ENCODE measurements at regions not wholly inside any gene's neighbourhood (a gene's known extent, or its start where the extent isn't known, plus 50 kb on each side); places are given as distances from the start of the nearest gene placed in this dataset.

DNA sequence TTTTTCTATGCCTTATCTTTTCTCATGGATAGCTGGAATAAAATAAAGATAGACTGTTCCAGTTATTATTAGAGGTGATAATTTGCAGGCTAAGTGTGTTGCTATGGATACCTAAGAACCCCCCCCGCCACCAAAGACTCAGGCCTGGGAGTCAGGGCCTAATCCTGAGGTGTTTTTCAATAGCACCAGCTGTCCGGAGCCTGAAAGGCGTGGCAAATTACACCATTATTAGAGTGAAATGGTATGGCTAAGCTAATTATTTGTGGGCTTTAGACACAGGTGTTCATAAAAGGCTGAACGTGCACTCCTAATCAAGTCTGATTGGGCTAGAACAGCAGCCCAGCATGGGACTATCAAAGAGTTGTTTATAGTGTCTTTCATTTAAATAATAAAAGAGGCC, 293.2 kb upstream of the DCC start:
- intact Hi-C loops (cut with micrococcal nuclease): no loop called here
- ChIA-PET POLR2A (ENCODE audit: partially characterized antibody) (no interaction called here), CTCF (ENCODE audit: partially characterized antibody) (no interaction called here)
- Mint-ChIP-seq H3K9me3 (peaks cover 0 to 5% (median 1%) of the 10 kb centered on the region in 8 donors), H3K4me1 (no peaks in the 10 kb centered on the region), H3K4me3 (no peak overlapping the region), H3K27ac (no peak overlapping the region), H3K36me3 (no peaks in the 10 kb centered on the region), H3K27me3 (no peaks in the 10 kb centered on the region)
- Histone ChIP-seq H3K27me3 (ENCODE audit: insufficient read depth, low read length) (no peaks in the 10 kb centered on the region), H3K36me3 (ENCODE audit: insufficient read depth, low read length) (no peaks in the 10 kb centered on the region), H3K9me3 (ENCODE audit: control insufficient read depth in 1 of 2, low read length in 2 of 2) (no peaks in the 10 kb centered on the region), H3K4me3 (ENCODE audit: low read length in 2 of 2) (no peak overlapping the region), H3K27ac (ENCODE audit: low read depth, low read length) (no peak overlapping the region), H3K4me1 (ENCODE audit: insufficient read depth, low read length) (no peaks in the 10 kb centered on the region)
- DNase-seq: no peak

DNA sequence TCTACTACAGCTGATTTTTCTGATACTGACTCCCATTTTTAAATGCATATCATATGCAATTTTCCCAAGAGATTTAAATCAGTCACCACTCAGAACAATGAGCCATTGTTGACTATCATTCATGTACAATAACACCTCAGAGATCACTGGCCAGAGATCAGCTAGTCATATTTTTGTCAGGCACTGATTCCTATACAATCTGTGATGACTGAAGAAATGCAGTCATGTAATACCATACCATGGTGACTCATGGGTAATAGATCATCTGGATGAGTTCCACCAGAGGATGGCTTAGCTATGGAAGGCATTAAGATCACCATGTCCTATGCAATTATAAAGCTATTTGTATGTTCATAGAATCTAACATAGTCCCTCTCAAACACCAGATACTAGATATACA, 285.7 kb upstream of the DCC start:
- Histone ChIP-seq H3K36me3 (ENCODE audit: insufficient read depth, low read length) (no peaks in the 10 kb centered on the region), H3K27me3 (ENCODE audit: insufficient read depth, low read length) (no peaks in the 10 kb centered on the region), H3K9me3 (ENCODE audit: control insufficient read depth in 1 of 2, low read length in 2 of 2) (no peaks in the 10 kb centered on the region), H3K4me3 (ENCODE audit: low read length in 2 of 2) (no peak overlapping the region), H3K27ac (ENCODE audit: low read depth, low read length) (no peak overlapping the region), H3K4me1 (ENCODE audit: insufficient read depth, low read length) (no peaks in the 10 kb centered on the region)
- intact Hi-C loops (cut with micrococcal nuclease): no loop called here
- H3K9me3 Mint-ChIP-seq: peaks cover under 1 to 15% (median 5%) of the 10 kb centered on the region in 8 donors
- no peaks in the 10 kb centered on the region for H3K27me3 Mint-ChIP-seq
- no peak for DNase-seq
- H3K27ac Mint-ChIP-seq: no peak overlapping the region
- ChIA-PET CTCF (ENCODE audit: partially characterized antibody) (no interaction called here), POLR2A (ENCODE audit: partially characterized antibody) (no interaction called here)
- H3K36me3 Mint-ChIP-seq: no peaks in the 10 kb centered on the region
- no peak overlapping the region for H3K4me3 Mint-ChIP-seq
- H3K4me1 Mint-ChIP-seq: no peaks in the 10 kb centered on the region

DNA sequence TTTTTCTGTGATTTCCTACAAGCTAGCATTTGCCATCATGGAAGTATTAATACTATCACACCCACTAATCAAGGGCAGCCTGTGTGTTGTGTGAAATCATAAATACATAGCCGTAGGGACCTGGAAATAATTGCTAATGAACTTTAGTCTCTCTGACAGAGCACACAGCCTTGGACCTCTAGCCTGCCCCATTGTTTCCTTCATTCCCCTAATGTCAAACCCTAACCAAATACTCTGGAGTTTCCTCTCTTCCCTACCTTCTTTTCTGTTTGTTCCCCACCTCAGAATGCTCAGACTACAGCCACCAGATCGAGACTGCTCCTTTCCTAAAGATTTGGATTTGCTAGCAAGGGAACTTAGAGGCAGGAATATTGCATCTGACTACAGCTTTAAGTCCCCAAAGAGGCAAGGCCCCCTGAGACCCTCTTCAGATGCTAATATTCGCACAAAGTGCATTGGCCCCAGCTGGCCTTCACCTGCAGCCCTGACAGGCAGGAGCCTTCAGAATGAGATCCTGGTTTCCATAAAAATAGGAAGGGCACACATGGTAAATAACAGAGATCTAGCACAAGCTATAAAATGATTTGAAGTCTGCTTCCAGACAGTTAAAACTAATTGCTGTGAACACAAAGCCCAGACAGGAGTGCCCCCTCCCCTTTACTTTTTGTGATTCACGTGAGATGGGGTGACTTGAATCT, 279.2 kb upstream of the DCC start:
- H3K27ac ChIP-seq (ENCODE audit: low read depth, low read length): no peak overlapping the region
- ChIA-PET CTCF (ENCODE audit: partially characterized antibody) (no interaction called here), POLR2A (ENCODE audit: partially characterized antibody) (no interaction called here)
- Mint-ChIP-seq H3K27me3 (no peaks in the 10 kb centered on the region), H3K4me3 (no peak overlapping the region), H3K4me1 (no peaks in the 10 kb centered on the region), H3K36me3 (no peaks in the 10 kb centered on the region), H3K27ac (no peak overlapping the region), H3K9me3 (peaks cover 0 to 16% (median 9%) of the 10 kb centered on the region in 8 donors)
- no peak for DNase-seq
- intact Hi-C loops (cut with micrococcal nuclease): no loop called here
- H3K4me3 ChIP-seq (ENCODE audit: low read length in 2 of 2): no peak overlapping the region
- no peaks in the 10 kb centered on the region for H3K9me3 ChIP-seq (ENCODE audit: control insufficient read depth in 1 of 2, low read length in 2 of 2)
- H3K36me3 ChIP-seq (ENCODE audit: insufficient read depth, low read length): no peaks in the 10 kb centered on the region
- no peaks in the 10 kb centered on the region for H3K27me3 ChIP-seq (ENCODE audit: insufficient read depth, low read length)
- H3K4me1 ChIP-seq (ENCODE audit: insufficient read depth, low read length): no peaks in the 10 kb centered on the region

DNA sequence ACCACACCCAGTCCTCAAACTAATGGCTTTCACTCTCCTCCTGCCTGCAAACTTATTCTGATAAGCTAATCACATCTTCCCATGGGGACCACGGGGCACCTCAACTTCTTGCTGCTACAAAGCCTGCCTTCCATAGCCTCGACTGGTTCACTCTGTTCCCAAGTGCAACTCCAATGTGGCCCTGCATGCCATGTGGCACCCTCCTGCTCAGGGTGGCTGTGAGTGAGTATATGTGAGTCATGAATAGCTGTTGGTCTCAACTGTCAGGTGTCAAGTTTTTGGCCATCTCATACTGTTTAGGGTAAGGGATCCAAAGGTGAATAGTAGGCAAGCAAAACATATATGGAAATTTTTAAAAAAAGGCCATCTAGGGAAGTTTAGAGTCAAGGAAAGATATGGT, 276.1 kb upstream of the DCC start:
- no peak overlapping the region for H3K27ac Mint-ChIP-seq
- CTCF ChIA-PET (ENCODE audit: partially characterized antibody): no interaction called here
- H3K36me3 ChIP-seq (ENCODE audit: insufficient read depth, low read length): no peaks in the 10 kb centered on the region
- intact Hi-C loops (cut with micrococcal nuclease): no loop called here
- H3K9me3 Mint-ChIP-seq: peaks cover 0 to 29% (median 15%) of the 10 kb centered on the region in 8 donors
- H3K36me3 Mint-ChIP-seq: no peaks in the 10 kb centered on the region
- H3K27me3 Mint-ChIP-seq: no peaks in the 10 kb centered on the region
- no peak for DNase-seq
- H3K4me3 Mint-ChIP-seq: no peak overlapping the region
- H3K27me3 ChIP-seq (ENCODE audit: insufficient read depth, low read length): no peaks in the 10 kb centered on the region
- no peaks in the 10 kb centered on the region for H3K9me3 ChIP-seq (ENCODE audit: control insufficient read depth in 1 of 2, low read length in 2 of 2)
- no peaks in the 10 kb centered on the region for H3K4me1 ChIP-seq (ENCODE audit: insufficient read depth, low read length)
- POLR2A ChIA-PET (ENCODE audit: partially characterized antibody): no interaction called here
- no peak overlapping the region for H3K4me3 ChIP-seq (ENCODE audit: low read length in 2 of 2)
- H3K4me1 Mint-ChIP-seq: no peaks in the 10 kb centered on the region
- H3K27ac ChIP-seq (ENCODE audit: low read depth, low read length): no peak overlapping the region

DNA sequence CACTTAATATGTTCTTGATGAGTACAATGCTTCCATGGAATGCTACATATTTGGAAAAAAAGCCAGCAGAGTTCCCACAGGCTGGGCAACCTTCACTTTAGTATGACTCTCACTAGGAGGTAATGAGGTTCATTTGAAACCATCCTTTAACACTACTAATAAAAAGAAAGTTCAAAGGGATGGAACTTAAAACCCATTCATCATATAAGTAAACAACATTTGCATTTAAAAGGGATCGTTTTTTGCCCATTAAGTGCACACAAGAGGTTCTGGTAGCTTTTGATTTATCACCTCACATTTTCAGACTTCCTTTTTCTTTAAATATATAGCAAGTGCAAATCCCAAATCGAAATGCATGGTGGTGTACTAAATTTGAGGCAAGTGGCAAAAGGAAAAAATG, 270.8 kb upstream of the DCC start:
- H3K4me1 Mint-ChIP-seq: no peaks in the 10 kb centered on the region
- no peak overlapping the region for H3K4me3 Mint-ChIP-seq
- no peaks in the 10 kb centered on the region for H3K36me3 Mint-ChIP-seq
- H3K27ac ChIP-seq (ENCODE audit: low read depth, low read length): no peak overlapping the region
- ChIA-PET POLR2A (ENCODE audit: partially characterized antibody) (no interaction called here), CTCF (ENCODE audit: partially characterized antibody) (no interaction called here)
- H3K4me3 ChIP-seq (ENCODE audit: low read length in 2 of 2): no peak overlapping the region
- intact Hi-C loops (cut with micrococcal nuclease): no loop called here
- H3K27me3 Mint-ChIP-seq: no peaks in the 10 kb centered on the region
- H3K27me3 ChIP-seq (ENCODE audit: insufficient read depth, low read length): no peaks in the 10 kb centered on the region
- DNase-seq: no peak
- no peaks in the 10 kb centered on the region for H3K9me3 ChIP-seq (ENCODE audit: control insufficient read depth in 1 of 2, low read length in 2 of 2)
- no peak overlapping the region for H3K27ac Mint-ChIP-seq
- no peaks in the 10 kb centered on the region for H3K36me3 ChIP-seq (ENCODE audit: insufficient read depth, low read length)
- peaks cover 2 to 24% (median 11%) of the 10 kb centered on the region in 8 donors for H3K9me3 Mint-ChIP-seq
- H3K4me1 ChIP-seq (ENCODE audit: insufficient read depth, low read length): no peaks in the 10 kb centered on the region

DNA sequence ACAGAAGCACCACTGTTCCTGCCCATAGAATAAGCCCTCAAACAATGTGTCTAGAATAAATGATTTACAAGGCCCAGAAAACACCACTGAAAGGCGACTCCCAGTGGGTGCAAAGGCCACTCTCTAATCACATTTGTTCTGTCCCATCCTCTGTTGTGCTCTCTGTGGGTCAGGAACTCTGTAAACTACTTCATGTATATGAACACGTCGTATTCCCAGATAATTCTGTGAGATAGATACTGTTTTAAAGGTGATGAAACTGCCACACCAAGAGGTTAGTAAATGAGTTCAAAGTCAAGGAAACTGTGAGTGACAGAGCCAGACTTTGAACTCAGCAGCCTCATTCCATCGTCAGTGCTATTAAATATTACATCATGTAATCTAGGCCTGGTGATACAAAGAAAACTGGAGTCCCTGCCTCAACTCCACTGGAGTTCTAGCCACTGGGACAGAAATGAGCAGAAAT, 269.7 kb upstream of the DCC start:
- intact Hi-C loops (cut with micrococcal nuclease): no loop called here
- peaks cover 2 to 22% (median 10%) of the 10 kb centered on the region in 8 donors for H3K9me3 Mint-ChIP-seq
- Histone ChIP-seq H3K36me3 (ENCODE audit: insufficient read depth, low read length) (no peaks in the 10 kb centered on the region), H3K9me3 (ENCODE audit: control insufficient read depth in 1 of 2, low read length in 2 of 2) (no peaks in the 10 kb centered on the region), H3K4me3 (ENCODE audit: low read length in 2 of 2) (no peak overlapping the region), H3K27me3 (ENCODE audit: insufficient read depth, low read length) (no peaks in the 10 kb centered on the region), H3K4me1 (ENCODE audit: insufficient read depth, low read length) (no peaks in the 10 kb centered on the region), H3K27ac (ENCODE audit: low read depth, low read length) (no peak overlapping the region)
- no peak overlapping the region for H3K27ac Mint-ChIP-seq
- H3K27me3 Mint-ChIP-seq: no peaks in the 10 kb centered on the region
- POLR2A ChIA-PET (ENCODE audit: partially characterized antibody): no interaction called here
- H3K4me1 Mint-ChIP-seq: no peaks in the 10 kb centered on the region
- no peaks in the 10 kb centered on the region for H3K36me3 Mint-ChIP-seq
- CTCF ChIA-PET (ENCODE audit: partially characterized antibody): no interaction called here
- no peak for DNase-seq
- no peak overlapping the region for H3K4me3 Mint-ChIP-seq

DNA sequence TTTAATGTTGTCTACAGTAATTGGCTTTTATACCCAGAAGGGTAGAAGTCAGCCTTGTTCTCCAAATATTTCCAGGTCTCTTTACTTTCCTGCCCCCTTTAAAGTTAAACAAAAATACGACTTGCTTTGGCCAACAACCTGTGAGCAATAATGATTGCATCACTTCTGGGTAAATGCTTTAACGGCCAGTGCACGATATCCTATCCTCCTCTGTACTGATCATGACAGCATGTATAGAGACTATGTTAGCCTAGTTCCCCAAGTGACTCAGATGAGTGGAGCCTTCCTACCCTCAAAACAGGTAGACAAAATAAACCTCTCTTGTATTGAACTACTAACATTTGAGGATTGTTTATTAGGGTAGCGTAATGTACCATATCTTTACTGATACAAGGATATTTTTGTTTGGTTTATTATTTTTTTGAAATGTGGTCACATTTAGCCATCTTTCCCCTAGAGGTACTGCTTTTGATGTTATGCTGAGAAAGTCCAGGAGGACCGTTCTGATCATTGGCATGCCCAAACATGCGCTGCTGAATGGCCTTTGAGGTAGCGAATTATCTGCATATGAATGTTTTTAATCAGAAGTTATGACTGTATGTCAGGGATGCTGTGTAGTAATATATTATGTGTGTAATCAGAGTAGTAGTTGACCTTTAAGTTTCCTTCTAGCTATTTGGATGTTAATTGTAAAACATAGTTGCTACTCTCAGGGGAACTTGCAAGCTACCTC, 262.6 kb upstream of the DCC start:
- no peak overlapping the region for H3K4me3 ChIP-seq (ENCODE audit: low read length in 2 of 2)
- CTCF ChIA-PET (ENCODE audit: partially characterized antibody): no interaction called here
- H3K9me3 ChIP-seq (ENCODE audit: control insufficient read depth in 1 of 2, low read length in 2 of 2): no peaks in the 10 kb centered on the region
- Mint-ChIP-seq H3K4me3 (no peak overlapping the region), H3K27me3 (no peaks in the 10 kb centered on the region), H3K4me1 (no peaks in the 10 kb centered on the region), H3K36me3 (no peaks in the 10 kb centered on the region), H3K9me3 (peaks cover 0 to 6% (median 2%) of the 10 kb centered on the region in 8 donors), H3K27ac (no peak overlapping the region)
- H3K27ac ChIP-seq (ENCODE audit: low read depth, low read length): no peak overlapping the region
- intact Hi-C loops (cut with micrococcal nuclease): no loop called here
- no peaks in the 10 kb centered on the region for H3K27me3 ChIP-seq (ENCODE audit: insufficient read depth, low read length)
- H3K4me1 ChIP-seq (ENCODE audit: insufficient read depth, low read length): no peaks in the 10 kb centered on the region
- DNase-seq: no peak
- POLR2A ChIA-PET (ENCODE audit: partially characterized antibody): no interaction called here
- no peaks in the 10 kb centered on the region for H3K36me3 ChIP-seq (ENCODE audit: insufficient read depth, low read length)
